UCSD-AML1 (cell line): ENCODE measurements at regions not wholly inside any gene's neighbourhood (a gene's known extent, or its start where the extent isn't known, plus 50 kb on each side); places are given as distances from the start of the nearest gene placed in this dataset.
"Not testable (repeated sequence)": the region's sequence is repeated elsewhere in the genome, so short reads cannot be mapped to it uniquely, and the experiment has no call there.

ENCODE experiments used
- DNase-seq: peaks from one replicate; lab custom pipeline; 2025; ENCODE audit not compliant: unreplicated experiment; lab: John Stamatoyannopoulos, UW

GRCh38 chr5:104594850-104595249 lies 1032.3 kb upstream of the NUDT12 start:
- DNase-seq: no peak

GRCh38 chr5:104576677-104577076 lies 1014.1 kb upstream of the NUDT12 start:
- DNase-seq: no peak

GRCh38 chr5:104573949-104574709 lies 1011.5 kb upstream of the NUDT12 start:
- no peak for DNase-seq

- no peak for DNase-seq
Measured at GRCh38 chr5:104569621-104570020, 1007.0 kb upstream of the NUDT12 start.

- DNase-seq: no peak
Measured at GRCh38 chr5:104564530-104564929, 1001.9 kb upstream of the NUDT12 start.

- no peak for DNase-seq
Measured at GRCh38 chr5:104556957-104557356, 994.4 kb upstream of the NUDT12 start.

GRCh38 chr5:104551628-104552027 lies 989.0 kb upstream of the NUDT12 start:
- no peak for DNase-seq

GRCh38 chr5:104546871-104547270 lies 984.3 kb upstream of the NUDT12 start:
- DNase-seq: not testable (repeated sequence)

GRCh38 chr5:104541141-104541785 lies 978.7 kb upstream of the NUDT12 start:
- DNase-seq: no peak

GRCh38 chr5:104540448-104540847 lies 977.9 kb upstream of the NUDT12 start:
- no peak for DNase-seq

GRCh38 chr5:104539618-104540350 lies 977.2 kb upstream of the NUDT12 start:
- no peak for DNase-seq

GRCh38 chr5:104538734-104539133 lies 976.1 kb upstream of the NUDT12 start:
- DNase-seq: no peak

GRCh38 chr5:104533498-104533897 lies 970.9 kb upstream of the NUDT12 start:
- DNase-seq: no peak

GRCh38 chr5:104526866-104527265 lies 964.3 kb upstream of the NUDT12 start:
- no peak for DNase-seq

- DNase-seq: no peak
Measured at GRCh38 chr5:104513640-104514072, 951.1 kb upstream of the NUDT12 start.

- DNase-seq: no peak
Measured at GRCh38 chr5:104513121-104513602, 950.6 kb upstream of the NUDT12 start.

- no peak for DNase-seq
Measured at GRCh38 chr5:104512063-104512825, 949.7 kb upstream of the NUDT12 start.

GRCh38 chr5:104498281-104498680 lies 935.7 kb upstream of the NUDT12 start:
- DNase-seq: no peak

GRCh38 chr5:104494083-104494482 lies 931.5 kb upstream of the NUDT12 start:
- no peak for DNase-seq

- no peak for DNase-seq
Measured at GRCh38 chr5:104472811-104473210, 910.2 kb upstream of the NUDT12 start.

GRCh38 chr5:104456122-104456521 lies 893.5 kb upstream of the NUDT12 start:
- DNase-seq: no peak
